SU-DHL-6 (cell line): ENCODE measurements at regions not wholly inside any gene's neighbourhood (a gene's known extent, or its start where the extent isn't known, plus 50 kb on each side); places are given as distances from the start of the nearest gene placed in this dataset.

Experiments
- H2AFZ ChIP-seq: fragments of 200-600 bp; sonication (generic); 2 replicates; pipeline ENCODE4 v1.6.1; 2014; ENCODE audit warnings: low read depth, mild to moderate bottlenecking, moderate library complexity, mixed read lengths, antibody characterized with exemption, low read length; ENCODE audit not compliant: severe bottlenecking
- H3F3A ChIP-seq: fragments of 200-600 bp; shearing (Covaris generic); 2 replicates; pipeline ENCODE4 v1.6.0; 2016; ENCODE audit warnings: antibody characterized with exemption, mild to moderate bottlenecking; ENCODE audit not compliant: insufficient read depth
- H3K27ac ChIP-seq: fragments of 200-600 bp; sonication (generic); 2 replicates; pipeline ENCODE4 v1.5.1; 2016; ENCODE audit warnings: low read depth, mild to moderate bottlenecking, low read length, moderate library complexity, mixed read lengths
- H3K27me3 ChIP-seq: fragments of 200-600 bp; sonication (generic), shearing (Covaris generic); 2 replicates; pipeline ENCODE4 v1.6.0; 2014; ENCODE audit warnings: mild to moderate bottlenecking, low read length
- H3K36me3 ChIP-seq: fragments of 200-600 bp; sonication (generic); 2 replicates; pipeline ENCODE4 v1.6.1; 2014; ENCODE audit warnings: mild to moderate bottlenecking, low read length, mixed read lengths
- H3K4me2 ChIP-seq: fragments of 300-600, 200-600 bp; shearing (Covaris generic), sonication (generic); 2 replicates; pipeline ENCODE4 v1.6.0; 2014; ENCODE audit warnings: low read length, low read depth, mild to moderate bottlenecking; ENCODE audit not compliant: poor library complexity, severe bottlenecking
- H3K4me3 ChIP-seq: fragments of 200-600 bp; sonication (generic); 2 replicates; pipeline ENCODE4 v1.5.1; 2014; ENCODE audit warnings: antibody characterized with exemption, low read length, mild to moderate bottlenecking, mixed read lengths; ENCODE audit not compliant: insufficient read depth, poor library complexity, severe bottlenecking
- H3K79me2 ChIP-seq: fragments of 200-600 bp; sonication (generic); 2 replicates; pipeline ENCODE4 v1.6.1; 2014; ENCODE audit warnings: mild to moderate bottlenecking, low read length, moderate library complexity; ENCODE audit not compliant: insufficient read depth
- H3K9ac ChIP-seq: fragments of 200-600 bp; sonication (generic); 2 replicates; pipeline ENCODE4 v1.7.0; 2014; ENCODE audit warnings: mild to moderate bottlenecking, low read length
- H3K9me2 ChIP-seq: fragments of 200-600 bp; sonication (generic); replicated peaks from 2 replicates; pipeline ENCODE4 v1.6.1; 2014; ENCODE audit warnings: low read length; ENCODE audit not compliant: insufficient read depth
- H3K9me3 ChIP-seq: fragments of 200-600 bp; sonication (generic); 2 replicates; pipeline ENCODE4 v1.6.1; 2014; ENCODE audit warnings: low read length, mixed read lengths; ENCODE audit not compliant: insufficient read depth
- H4K20me1 ChIP-seq: fragments of 200-600 bp; sonication (generic); 2 replicates; pipeline ENCODE4 v1.6.1; 2014; ENCODE audit warnings: low read depth, mild to moderate bottlenecking, antibody characterized with exemption, low read length, moderate library complexity, mixed read lengths
- EZH2phosphoT487 ChIP-seq: fragments of 200-600 bp; sonication (generic), shearing (Covaris generic); conservative IDR thresholded peaks from 2 replicates; pipeline ENCODE4 v1.6.1; 2018; ENCODE audit warnings: mild to moderate bottlenecking, antibody characterized with exemption, low read length, moderate library complexity, mixed read lengths
- TF ChIP-seq, protein P1 (sequence below): fragments of 200-600 bp; sonication (generic); IDR thresholded peaks from one replicate; pipeline ENCODE4 v1.5.1; 2017; ENCODE audit warnings: antibody characterized with exemption, mild to moderate bottlenecking, low read length, moderate library complexity; ENCODE audit not compliant: insufficient read depth, poor library complexity, severe bottlenecking

DNA sequence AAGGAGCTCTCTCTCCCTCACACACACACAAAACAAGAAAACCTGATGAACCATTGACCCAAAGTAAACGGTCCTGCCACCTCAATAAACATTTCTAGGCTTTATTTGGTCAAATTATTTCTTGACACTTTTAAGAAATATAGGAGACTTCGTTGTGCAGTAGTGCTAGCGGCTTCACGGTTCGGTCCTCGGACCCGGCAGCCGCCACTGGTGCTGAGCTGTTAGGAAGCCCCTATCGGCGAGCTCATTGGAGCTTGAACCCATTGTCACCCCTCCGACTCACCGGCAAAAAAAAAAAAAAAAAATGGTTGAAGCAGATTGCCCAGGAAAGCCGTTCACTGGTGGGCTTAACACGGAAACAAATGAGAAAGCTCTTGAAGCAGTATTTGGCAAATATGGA is 1695.6 kb upstream of the ACO1 start:
- Histone ChIP-seq H3K9ac (no peak overlapping the region), H3K36me3 (no peaks in the 10 kb centered on the region), H3F3A (no peaks in the 10 kb centered on the region), H3K9me3 (0 out of 2 replicates have a peak, but pooled peaks cover 4% of the 10 kb centered on the region), H3K27me3 (no peaks in the 10 kb centered on the region), H3K4me3 (no peak overlapping the region), H2AFZ (no peak overlapping the region), H3K4me2 (no peak overlapping the region), H3K9me2 (no peaks in the 10 kb centered on the region; the same call in 1 of the 2 replicates), H3K79me2 (no peaks in the 10 kb centered on the region), H4K20me1 (no peaks in the 10 kb centered on the region), H3K27ac (no peak overlapping the region)
- no peak for TF ChIP-seq EZH2phosphoT487
- TF ChIP-seq, protein P1, sequence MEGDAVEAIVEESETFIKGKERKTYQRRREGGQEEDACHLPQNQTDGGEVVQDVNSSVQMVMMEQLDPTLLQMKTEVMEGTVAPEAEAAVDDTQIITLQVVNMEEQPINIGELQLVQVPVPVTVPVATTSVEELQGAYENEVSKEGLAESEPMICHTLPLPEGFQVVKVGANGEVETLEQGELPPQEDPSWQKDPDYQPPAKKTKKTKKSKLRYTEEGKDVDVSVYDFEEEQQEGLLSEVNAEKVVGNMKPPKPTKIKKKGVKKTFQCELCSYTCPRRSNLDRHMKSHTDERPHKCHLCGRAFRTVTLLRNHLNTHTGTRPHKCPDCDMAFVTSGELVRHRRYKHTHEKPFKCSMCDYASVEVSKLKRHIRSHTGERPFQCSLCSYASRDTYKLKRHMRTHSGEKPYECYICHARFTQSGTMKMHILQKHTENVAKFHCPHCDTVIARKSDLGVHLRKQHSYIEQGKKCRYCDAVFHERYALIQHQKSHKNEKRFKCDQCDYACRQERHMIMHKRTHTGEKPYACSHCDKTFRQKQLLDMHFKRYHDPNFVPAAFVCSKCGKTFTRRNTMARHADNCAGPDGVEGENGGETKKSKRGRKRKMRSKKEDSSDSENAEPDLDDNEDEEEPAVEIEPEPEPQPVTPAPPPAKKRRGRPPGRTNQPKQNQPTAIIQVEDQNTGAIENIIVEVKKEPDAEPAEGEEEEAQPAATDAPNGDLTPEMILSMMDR: no peak

DNA sequence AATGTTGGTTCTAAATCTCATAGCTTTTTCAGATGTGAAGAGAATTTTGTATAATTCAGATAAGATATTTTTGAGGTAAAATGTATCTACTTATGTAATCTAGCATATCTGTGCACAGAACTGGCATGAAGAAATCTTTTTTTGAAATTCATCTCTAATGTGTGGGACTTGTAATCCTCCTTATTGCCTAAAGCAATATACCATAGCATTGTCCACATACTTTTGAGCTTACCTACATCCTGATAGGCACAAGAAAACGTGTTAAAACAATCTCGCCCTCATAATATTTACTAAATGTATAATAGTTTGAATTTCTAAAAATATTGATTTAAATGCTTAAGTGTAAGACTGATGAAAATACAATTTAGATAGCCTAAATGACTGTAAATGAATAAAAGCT is 1686.5 kb upstream of the ACO1 start:
- Histone ChIP-seq H3F3A (no peaks in the 10 kb centered on the region), H3K9me2 (no peaks in the 10 kb centered on the region), H3K27me3 (no peaks in the 10 kb centered on the region), H3K4me2 (no peak overlapping the region), H3K4me3 (no peak overlapping the region), H3K27ac (no peak overlapping the region), H4K20me1 (no peaks in the 10 kb centered on the region), H2AFZ (no peak overlapping the region), H3K36me3 (no peaks in the 10 kb centered on the region), H3K9me3 (no peaks in the 10 kb centered on the region), H3K79me2 (no peaks in the 10 kb centered on the region), H3K9ac (no peak overlapping the region)
- TF ChIP-seq EZH2phosphoT487: no peak
- TF ChIP-seq, protein P1: no peak

DNA sequence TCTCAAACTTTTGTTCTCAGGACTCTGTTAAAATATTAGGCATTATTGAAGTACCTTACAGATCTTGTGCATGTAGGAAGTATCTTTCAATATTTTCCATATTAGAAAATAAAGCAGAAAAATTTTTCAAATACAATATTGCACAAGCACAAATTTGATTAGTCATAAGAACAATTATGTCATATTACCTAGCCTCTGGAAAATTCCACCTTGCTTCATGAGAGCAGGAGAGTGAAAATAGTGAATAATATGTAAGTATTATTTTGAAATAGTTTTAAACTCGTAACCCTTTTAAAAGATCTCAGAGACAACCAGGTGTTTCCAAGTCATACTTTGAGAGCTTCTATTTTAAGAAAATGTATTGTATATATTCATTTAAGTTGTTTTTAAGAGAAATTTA is 1672.9 kb upstream of the ACO1 start:
- no peaks in the 10 kb centered on the region for H3K36me3 ChIP-seq
- H3K27me3 ChIP-seq: no peaks in the 10 kb centered on the region
- H3K9me2 ChIP-seq: no peaks in the 10 kb centered on the region
- H3K9ac ChIP-seq: no peak overlapping the region
- H3K27ac ChIP-seq: no peak overlapping the region
- H2AFZ ChIP-seq: no peak overlapping the region
- no peak overlapping the region for H3K4me3 ChIP-seq
- no peak overlapping the region for H3K4me2 ChIP-seq
- H3F3A ChIP-seq: no peaks in the 10 kb centered on the region
- TF ChIP-seq, protein P1: no peak
- no peak for TF ChIP-seq EZH2phosphoT487
- no peaks in the 10 kb centered on the region for H4K20me1 ChIP-seq
- H3K9me3 ChIP-seq: no peaks in the 10 kb centered on the region
- H3K79me2 ChIP-seq: no peaks in the 10 kb centered on the region
